Muscle layer of duodenum (tissue), 2 donors: ENCODE measurements at regions not wholly inside any gene's neighbourhood (a gene's known extent, or its start where the extent isn't known, plus 50 kb on each side); places are given as distances from the start of the nearest gene placed in this dataset.

ENCODE experiments used
- H3K27ac ChIP-seq: one replicate; pipeline ENCODE4 v1.7.0; 2013; ENCODE audit warnings: mild to moderate bottlenecking, low read length
- H3K27me3 ChIP-seq: one replicate; pipeline ENCODE4 v1.7.0; 2013; ENCODE audit warnings: low read depth, mild to moderate bottlenecking, control low read depth, low read length
- H3K36me3 ChIP-seq, 2 donors: one replicate each; pipeline ENCODE4 v1.7.0; 2013; ENCODE audit warnings: low read length in 2 of 2, control low read depth in 1 of 2, mild to moderate bottlenecking in 1 of 2; ENCODE audit not compliant: insufficient read depth in 2 of 2, control insufficient read depth in 1 of 2
- H3K4me1 ChIP-seq, 2 donors: one replicate each; pipeline ENCODE4 v1.7.0; 2013; ENCODE audit warnings: low read length in 2 of 2, mild to moderate bottlenecking in 2 of 2, control low read depth in 1 of 2, moderate library complexity in 1 of 2; ENCODE audit not compliant: insufficient read depth in 2 of 2, control insufficient read depth in 1 of 2
- H3K4me3 ChIP-seq, 2 donors: one replicate each; pipeline ENCODE4 v1.7.0; 2013; ENCODE audit warnings: low read length in 2 of 2, low read depth in 1 of 2, mild to moderate bottlenecking in 1 of 2
- H3K9me3 ChIP-seq, 2 donors: one replicate each; pipeline ENCODE4 v1.7.0; 2013; ENCODE audit warnings: low read length in 2 of 2, control low read depth in 1 of 2, mild to moderate bottlenecking in 1 of 2; ENCODE audit not compliant: control insufficient read depth in 1 of 2
- donor health status: healthy.

GRCh38 chr10:130764651-130765050 is 546.9 kb downstream of the TCERG1L start:
- no peaks in the 10 kb centered on the region for H3K4me1 ChIP-seq

GRCh38 chr10:130766071-130766470 is 545.5 kb downstream of the TCERG1L start:
- H3K9me3 ChIP-seq, result peaks cover 0 to 12% of the 10 kb centered on the region in 2 donors
- no peaks in the 10 kb centered on the region for H3K27me3 ChIP-seq
- H3K4me3 ChIP-seq, result no peak overlapping the region
- no peaks in the 10 kb centered on the region for H3K36me3 ChIP-seq
- no peaks in the 10 kb centered on the region for H3K4me1 ChIP-seq
- no peak overlapping the region for H3K27ac ChIP-seq

More at GRCh38 chr10:130764651-130765050, 546.9 kb downstream of the TCERG1L start:
- Histone ChIP-seq H3K4me3 (no peak overlapping the region), H3K27me3 (no peaks in the 10 kb centered on the region), H3K27ac (no peak overlapping the region), H3K36me3 (no peaks in the 10 kb centered on the region), H3K9me3 (peaks cover 0 to 12% of the 10 kb centered on the region in 2 donors)

GRCh38 chr10:130767116-130767730 is 544.3 kb downstream of the TCERG1L start:
- no peak overlapping the region for H3K4me3 ChIP-seq
- no peaks in the 10 kb centered on the region for H3K27me3 ChIP-seq
- no peak overlapping the region for H3K27ac ChIP-seq
- peaks cover 0 to 12% of the 10 kb centered on the region in 2 donors for H3K9me3 ChIP-seq
- no peaks in the 10 kb centered on the region for H3K36me3 ChIP-seq
- H3K4me1 ChIP-seq, result no peaks in the 10 kb centered on the region

GRCh38 chr10:130769146-130770017 is 542.1 kb downstream of the TCERG1L start:
- H3K4me1 ChIP-seq, result no peaks in the 10 kb centered on the region

GRCh38 chr10:130770018-130770630 is 541.4 kb downstream of the TCERG1L start:
- Histone ChIP-seq H3K36me3 (no peaks in the 10 kb centered on the region), H3K4me1 (no peaks in the 10 kb centered on the region), H3K27ac (no peak overlapping the region), H3K27me3 (peaks cover 6% of the 10 kb centered on the region), H3K4me3 (no peak overlapping the region), H3K9me3 (peaks cover 0 to 12% of the 10 kb centered on the region in 2 donors)

More at GRCh38 chr10:130769146-130770017, 542.1 kb downstream of the TCERG1L start:
- Histone ChIP-seq H3K36me3 (no peaks in the 10 kb centered on the region), H3K27me3 (peaks cover 6% of the 10 kb centered on the region), H3K27ac (no peak overlapping the region), H3K9me3 (peaks cover 0 to 12% of the 10 kb centered on the region in 2 donors), H3K4me3 (no peak overlapping the region)

- Histone ChIP-seq H3K27ac (no peak overlapping the region), H3K9me3 (peaks cover 0 to 12% of the 10 kb centered on the region in 2 donors), H3K4me1 (no peaks in the 10 kb centered on the region), H3K27me3 (peaks cover 6% of the 10 kb centered on the region), H3K4me3 (no peak overlapping the region), H3K36me3 (no peaks in the 10 kb centered on the region)
Measured at GRCh38 chr10:130771491-130771946, 540.0 kb downstream of the TCERG1L start.

- peaks cover 0 to 10% of the 10 kb centered on the region in 2 donors for H3K9me3 ChIP-seq
- H3K4me1 ChIP-seq, result no peaks in the 10 kb centered on the region
- H3K36me3 ChIP-seq, result no peaks in the 10 kb centered on the region
- no peak overlapping the region for H3K4me3 ChIP-seq
- H3K27ac ChIP-seq, result no peak overlapping the region
- peaks cover 6% of the 10 kb centered on the region for H3K27me3 ChIP-seq
Measured at GRCh38 chr10:130772056-130772455, 539.5 kb downstream of the TCERG1L start.

GRCh38 chr10:130772676-130773075 is 538.8 kb downstream of the TCERG1L start:
- Histone ChIP-seq H3K4me3 (no peak overlapping the region), H3K36me3 (no peaks in the 10 kb centered on the region), H3K4me1 (no peaks in the 10 kb centered on the region), H3K9me3 (peaks cover 0 to 4% of the 10 kb centered on the region in 2 donors), H3K27ac (no peak overlapping the region), H3K27me3 (peaks cover 6% of the 10 kb centered on the region)

GRCh38 chr10:130773941-130774340 is 537.6 kb downstream of the TCERG1L start:
- Histone ChIP-seq H3K27ac (no peak overlapping the region), H3K27me3 (peaks cover 6% of the 10 kb centered on the region), H3K4me3 (no peak overlapping the region), H3K9me3 (no peaks in the 10 kb centered on the region), H3K36me3 (no peaks in the 10 kb centered on the region), H3K4me1 (no peaks in the 10 kb centered on the region)

GRCh38 chr10:130774871-130775270 is 536.6 kb downstream of the TCERG1L start:
- Histone ChIP-seq H3K9me3 (no peaks in the 10 kb centered on the region), H3K36me3 (no peaks in the 10 kb centered on the region), H3K4me1 (no peaks in the 10 kb centered on the region), H3K27ac (no peak overlapping the region), H3K4me3 (no peak overlapping the region), H3K27me3 (peaks cover 6% of the 10 kb centered on the region)

- H3K4me3 ChIP-seq, result no peak overlapping the region
- no peak overlapping the region for H3K27ac ChIP-seq
- H3K27me3 ChIP-seq, result peaks cover 6% of the 10 kb centered on the region
- H3K36me3 ChIP-seq, result no peaks in the 10 kb centered on the region
- H3K4me1 ChIP-seq, result no peaks in the 10 kb centered on the region
- H3K9me3 ChIP-seq, result no peaks in the 10 kb centered on the region
Measured at GRCh38 chr10:130775311-130775710, 536.2 kb downstream of the TCERG1L start.
